ENCODE measurements at regions not wholly inside any gene's neighbourhood (a gene's known extent, or its start where the extent isn't known, plus 50 kb on each side); places are given as distances from the start of the nearest gene placed in this dataset.

GRCh38 chrX:112520124-112520523 lies 159.6 kb downstream of the LHFPL1 start:
- TF ChIP-seq CTCF (conservative IDR thresholded peaks at IDR 0.05; ENCODE audit: low read depth in 2 of 2), result no peak
- no peak for TF ChIP-seq ZNF114 (CRISPR knock-in tag; IDR thresholded peaks at IDR 0.05)
- no peak for TF ChIP-seq POLR2AphosphoS5 (IDR thresholded peaks at IDR 0.05; ENCODE audit: low read depth)
- TF ChIP-seq EZH2phosphoT487 (IDR thresholded peaks at IDR 0.05; ENCODE audit: unreplicated experiment), result no peak
- TF ChIP-seq REST (IDR thresholded peaks at IDR 0.05; ENCODE audit: unreplicated experiment), result no peak
- no peak for TF ChIP-seq EZH2 (IDR thresholded peaks at IDR 0.05; ENCODE audit: low read depth, unreplicated experiment)
- TF ChIP-seq CREB1 (CRISPR knock-in tag; IDR thresholded peaks at IDR 0.05; ENCODE audit: low read depth), result no peak
- TF ChIP-seq, protein P1, sequence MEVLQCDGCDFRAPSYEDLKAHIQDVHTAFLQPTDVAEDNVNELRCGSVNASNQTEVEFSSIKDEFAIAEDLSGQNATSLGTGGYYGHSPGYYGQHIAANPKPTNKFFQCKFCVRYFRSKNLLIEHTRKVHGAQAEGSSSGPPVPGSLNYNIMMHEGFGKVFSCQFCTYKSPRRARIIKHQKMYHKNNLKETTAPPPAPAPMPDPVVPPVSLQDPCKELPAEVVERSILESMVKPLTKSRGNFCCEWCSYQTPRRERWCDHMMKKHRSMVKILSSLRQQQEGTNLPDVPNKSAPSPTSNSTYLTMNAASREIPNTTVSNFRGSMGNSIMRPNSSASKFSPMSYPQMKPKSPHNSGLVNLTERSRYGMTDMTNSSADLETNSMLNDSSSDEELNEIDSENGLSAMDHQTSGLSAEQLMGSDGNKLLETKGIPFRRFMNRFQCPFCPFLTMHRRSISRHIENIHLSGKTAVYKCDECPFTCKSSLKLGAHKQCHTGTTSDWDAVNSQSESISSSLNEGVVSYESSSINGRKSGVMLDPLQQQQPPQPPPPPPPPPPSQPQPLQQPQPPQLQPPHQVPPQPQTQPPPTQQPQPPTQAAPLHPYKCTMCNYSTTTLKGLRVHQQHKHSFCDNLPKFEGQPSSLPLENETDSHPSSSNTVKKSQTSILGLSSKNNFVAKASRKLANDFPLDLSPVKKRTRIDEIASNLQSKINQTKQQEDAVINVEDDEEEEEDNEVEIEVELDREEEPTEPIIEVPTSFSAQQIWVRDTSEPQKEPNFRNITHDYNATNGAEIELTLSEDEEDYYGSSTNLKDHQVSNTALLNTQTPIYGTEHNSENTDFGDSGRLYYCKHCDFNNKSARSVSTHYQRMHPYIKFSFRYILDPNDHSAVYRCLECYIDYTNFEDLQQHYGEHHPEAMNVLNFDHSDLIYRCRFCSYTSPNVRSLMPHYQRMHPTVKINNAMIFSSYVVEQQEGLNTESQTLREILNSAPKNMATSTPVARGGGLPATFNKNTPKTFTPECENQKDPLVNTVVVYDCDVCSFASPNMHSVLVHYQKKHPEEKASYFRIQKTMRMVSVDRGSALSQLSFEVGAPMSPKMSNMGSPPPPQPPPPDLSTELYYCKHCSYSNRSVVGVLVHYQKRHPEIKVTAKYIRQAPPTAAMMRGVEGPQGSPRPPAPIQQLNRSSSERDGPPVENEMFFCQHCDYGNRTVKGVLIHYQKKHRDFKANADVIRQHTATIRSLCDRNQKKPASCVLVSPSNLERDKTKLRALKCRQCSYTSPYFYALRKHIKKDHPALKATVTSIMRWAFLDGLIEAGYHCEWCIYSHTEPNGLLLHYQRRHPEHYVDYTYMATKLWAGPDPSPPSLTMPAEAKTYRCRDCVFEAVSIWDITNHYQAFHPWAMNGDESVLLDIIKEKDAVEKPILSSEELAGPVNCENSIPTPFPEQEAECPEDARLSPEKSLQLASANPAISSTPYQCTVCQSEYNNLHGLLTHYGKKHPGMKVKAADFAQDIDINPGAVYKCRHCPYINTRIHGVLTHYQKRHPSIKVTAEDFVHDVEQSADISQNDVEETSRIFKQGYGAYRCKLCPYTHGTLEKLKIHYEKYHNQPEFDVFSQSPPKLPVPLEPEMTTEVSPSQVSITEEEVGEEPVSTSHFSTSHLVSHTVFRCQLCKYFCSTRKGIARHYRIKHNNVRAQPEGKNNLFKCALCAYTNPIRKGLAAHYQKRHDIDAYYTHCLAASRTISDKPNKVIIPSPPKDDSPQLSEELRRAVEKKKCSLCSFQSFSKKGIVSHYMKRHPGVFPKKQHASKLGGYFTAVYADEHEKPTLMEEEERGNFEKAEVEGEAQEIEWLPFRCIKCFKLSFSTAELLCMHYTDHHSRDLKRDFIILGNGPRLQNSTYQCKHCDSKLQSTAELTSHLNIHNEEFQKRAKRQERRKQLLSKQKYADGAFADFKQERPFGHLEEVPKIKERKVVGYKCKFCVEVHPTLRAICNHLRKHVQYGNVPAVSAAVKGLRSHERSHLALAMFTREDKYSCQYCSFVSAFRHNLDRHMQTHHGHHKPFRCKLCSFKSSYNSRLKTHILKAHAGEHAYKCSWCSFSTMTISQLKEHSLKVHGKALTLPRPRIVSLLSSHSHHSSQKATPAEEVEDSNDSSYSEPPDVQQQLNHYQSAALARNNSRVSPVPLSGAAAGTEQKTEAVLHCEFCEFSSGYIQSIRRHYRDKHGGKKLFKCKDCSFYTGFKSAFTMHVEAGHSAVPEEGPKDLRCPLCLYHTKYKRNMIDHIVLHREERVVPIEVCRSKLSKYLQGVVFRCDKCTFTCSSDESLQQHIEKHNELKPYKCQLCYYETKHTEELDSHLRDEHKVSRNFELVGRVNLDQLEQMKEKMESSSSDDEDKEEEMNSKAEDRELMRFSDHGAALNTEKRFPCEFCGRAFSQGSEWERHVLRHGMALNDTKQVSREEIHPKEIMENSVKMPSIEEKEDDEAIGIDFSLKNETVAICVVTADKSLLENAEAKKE (CRISPR knock-in tag; IDR thresholded peaks at IDR 0.05), result no peak
- no peak for TF ChIP-seq ZNF331 (CRISPR knock-in tag; IDR thresholded peaks at IDR 0.05; ENCODE audit: low read depth)
- TF ChIP-seq NANOG (IDR thresholded peaks at IDR 0.05; ENCODE audit: borderline replicate concordance), result no peak
- no peak for TF ChIP-seq STAT1 (IDR thresholded peaks at IDR 0.05; ENCODE audit: unreplicated experiment)
